ENCODE measurements at regions not wholly inside any gene's neighbourhood (a gene's known extent, or its start where the extent isn't known, plus 50 kb on each side); places are given as distances from the start of the nearest gene placed in this dataset.

DNA sequence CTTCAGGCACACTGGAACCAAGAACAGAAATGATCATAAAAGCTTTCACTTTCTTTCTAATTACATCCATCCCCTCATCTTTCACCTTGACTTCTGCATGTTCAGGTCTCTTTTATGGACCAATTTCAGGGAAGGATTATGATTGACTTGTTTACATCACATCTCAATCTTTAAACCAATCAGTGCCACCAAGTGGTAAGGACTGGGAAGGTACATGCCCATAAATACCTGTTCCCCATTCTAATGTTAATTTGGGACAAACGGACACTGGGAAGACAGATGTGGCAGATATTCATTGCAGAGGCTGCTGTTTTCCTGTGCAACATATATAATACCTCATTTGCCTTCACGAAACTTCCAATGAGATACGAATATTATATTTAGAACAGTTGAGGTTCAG lies 978.1 kb downstream of the GALC start:
- H3K9ac ChIP-seq (ENCODE audit: low read depth, low read length) = no peak overlapping the region
- H3K27me3 ChIP-seq (ENCODE audit: insufficient read depth, low read length, poor library complexity) = no peaks in the 10 kb centered on the region
- no peaks in the 10 kb centered on the region for H3K36me3 ChIP-seq (ENCODE audit: insufficient read depth, low read length)
- ATAC-seq (ENCODE audit: insufficient read depth, low read depth) (peak; percentile 37; the same call in 1 of the 3 replicates), DNase-seq (no peak)
- H3K4me1 ChIP-seq (ENCODE audit: insufficient read depth, low read length) = no peaks in the 10 kb centered on the region
- H3K27ac ChIP-seq (ENCODE audit: low read length) = no peak overlapping the region
- H2AFZ ChIP-seq (ENCODE audit: low read depth, low read length) = no peak overlapping the region
- no peaks in the 10 kb centered on the region for H4K20me1 ChIP-seq (ENCODE audit: insufficient read depth, low read length)
- TF ChIP-seq, protein P1, sequence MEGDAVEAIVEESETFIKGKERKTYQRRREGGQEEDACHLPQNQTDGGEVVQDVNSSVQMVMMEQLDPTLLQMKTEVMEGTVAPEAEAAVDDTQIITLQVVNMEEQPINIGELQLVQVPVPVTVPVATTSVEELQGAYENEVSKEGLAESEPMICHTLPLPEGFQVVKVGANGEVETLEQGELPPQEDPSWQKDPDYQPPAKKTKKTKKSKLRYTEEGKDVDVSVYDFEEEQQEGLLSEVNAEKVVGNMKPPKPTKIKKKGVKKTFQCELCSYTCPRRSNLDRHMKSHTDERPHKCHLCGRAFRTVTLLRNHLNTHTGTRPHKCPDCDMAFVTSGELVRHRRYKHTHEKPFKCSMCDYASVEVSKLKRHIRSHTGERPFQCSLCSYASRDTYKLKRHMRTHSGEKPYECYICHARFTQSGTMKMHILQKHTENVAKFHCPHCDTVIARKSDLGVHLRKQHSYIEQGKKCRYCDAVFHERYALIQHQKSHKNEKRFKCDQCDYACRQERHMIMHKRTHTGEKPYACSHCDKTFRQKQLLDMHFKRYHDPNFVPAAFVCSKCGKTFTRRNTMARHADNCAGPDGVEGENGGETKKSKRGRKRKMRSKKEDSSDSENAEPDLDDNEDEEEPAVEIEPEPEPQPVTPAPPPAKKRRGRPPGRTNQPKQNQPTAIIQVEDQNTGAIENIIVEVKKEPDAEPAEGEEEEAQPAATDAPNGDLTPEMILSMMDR (IDR thresholded peaks at IDR 0.05; ENCODE audit: borderline replicate concordance, extremely low read depth, low read length, poor library complexity, severe bottlenecking) = peak; percentile 47
- TF ChIP-seq EZH2 (IDR thresholded peaks at IDR 0.05; ENCODE audit: borderline replicate concordance, low read depth, low read length, severe bottlenecking) = no peak
- no peaks in the 10 kb centered on the region for H3K9me3 ChIP-seq (ENCODE audit: insufficient read depth, low read length, severe bottlenecking)
- H3K79me2 ChIP-seq (ENCODE audit: insufficient read depth, low read length) = no peaks in the 10 kb centered on the region
- no peak overlapping the region for H3K4me3 ChIP-seq (ENCODE audit: low read depth in 1 of 2, low read length in 2 of 2)
- H3K4me2 ChIP-seq (ENCODE audit: insufficient read depth, low read length) = no peak overlapping the region

DNA sequence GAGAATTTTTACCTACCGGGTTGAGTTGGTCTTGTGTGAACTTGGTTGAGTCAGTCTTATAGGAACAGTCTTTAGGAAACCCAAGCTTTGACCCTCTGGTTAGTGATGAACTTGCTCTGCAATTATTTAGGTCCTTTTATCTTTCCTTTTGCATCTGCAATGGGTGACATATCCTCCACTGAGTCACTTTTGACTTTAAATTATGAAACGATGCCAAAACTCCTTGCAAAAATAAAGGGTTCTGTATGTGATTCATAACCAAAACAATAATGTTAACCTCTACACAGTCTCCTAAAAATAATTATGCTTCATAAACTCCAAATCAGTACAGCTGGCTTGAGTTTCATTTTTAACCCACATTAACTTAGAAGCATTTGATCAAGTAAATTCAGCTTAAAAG lies 979.4 kb downstream of the GALC start:
- no peaks in the 10 kb centered on the region for H4K20me1 ChIP-seq (ENCODE audit: insufficient read depth, low read length)

GRCh38 chr14:87008965-87009364 lies 984.0 kb downstream of the GALC start:
- no peak overlapping the region for H2AFZ ChIP-seq (ENCODE audit: low read depth, low read length)
- H3K27me3 ChIP-seq (ENCODE audit: insufficient read depth, low read length, poor library complexity) = no peaks in the 10 kb centered on the region
- DNase-seq (no peak), ATAC-seq (ENCODE audit: insufficient read depth, low read depth) (no peak)
- TF ChIP-seq, protein P1 (IDR thresholded peaks at IDR 0.05; ENCODE audit: borderline replicate concordance, extremely low read depth, low read length, poor library complexity, severe bottlenecking) = no peak
- no peak for TF ChIP-seq EZH2 (IDR thresholded peaks at IDR 0.05; ENCODE audit: borderline replicate concordance, low read depth, low read length, severe bottlenecking)
- no peak overlapping the region for H3K9ac ChIP-seq (ENCODE audit: low read depth, low read length)
- H3K4me3 ChIP-seq (ENCODE audit: low read depth in 1 of 2, low read length in 2 of 2) = no peak overlapping the region
- no peaks in the 10 kb centered on the region for H3K9me3 ChIP-seq (ENCODE audit: insufficient read depth, low read length, severe bottlenecking)
- H3K36me3 ChIP-seq (ENCODE audit: insufficient read depth, low read length) = no peaks in the 10 kb centered on the region
- no peaks in the 10 kb centered on the region for H3K79me2 ChIP-seq (ENCODE audit: insufficient read depth, low read length)
- no peaks in the 10 kb centered on the region for H4K20me1 ChIP-seq (ENCODE audit: insufficient read depth, low read length)
- H3K27ac ChIP-seq (ENCODE audit: low read length) = no peak overlapping the region
- H3K4me2 ChIP-seq (ENCODE audit: insufficient read depth, low read length) = no peak overlapping the region
- H3K4me1 ChIP-seq (ENCODE audit: insufficient read depth, low read length) = no peaks in the 10 kb centered on the region

More for the DNA sequence above, 979.4 kb downstream of the GALC start:
- no peak overlapping the region for H3K9ac ChIP-seq (ENCODE audit: low read depth, low read length)
- no peak overlapping the region for H3K4me3 ChIP-seq (ENCODE audit: low read depth in 1 of 2, low read length in 2 of 2)
- no peak for ATAC-seq (ENCODE audit: insufficient read depth, low read depth)
- H3K36me3 ChIP-seq (ENCODE audit: insufficient read depth, low read length) = no peaks in the 10 kb centered on the region
- no peak overlapping the region for H3K4me2 ChIP-seq (ENCODE audit: insufficient read depth, low read length)
- H3K27me3 ChIP-seq (ENCODE audit: insufficient read depth, low read length, poor library complexity) = no peaks in the 10 kb centered on the region
- no peaks in the 10 kb centered on the region for H3K9me3 ChIP-seq (ENCODE audit: insufficient read depth, low read length, severe bottlenecking)
- no peak overlapping the region for H3K27ac ChIP-seq (ENCODE audit: low read length)
- no peak for DNase-seq
- no peaks in the 10 kb centered on the region for H3K4me1 ChIP-seq (ENCODE audit: insufficient read depth, low read length)
- no peaks in the 10 kb centered on the region for H3K79me2 ChIP-seq (ENCODE audit: insufficient read depth, low read length)
- TF ChIP-seq, protein P1 (IDR thresholded peaks at IDR 0.05; ENCODE audit: borderline replicate concordance, extremely low read depth, low read length, poor library complexity, severe bottlenecking) = no peak
- no peak for TF ChIP-seq EZH2 (IDR thresholded peaks at IDR 0.05; ENCODE audit: borderline replicate concordance, low read depth, low read length, severe bottlenecking)
- H2AFZ ChIP-seq (ENCODE audit: low read depth, low read length) = no peak overlapping the region

GRCh38 chr14:87005280-87005679 lies 987.7 kb downstream of the GALC start:
- Histone ChIP-seq H3K9ac (ENCODE audit: low read depth, low read length) (no peak overlapping the region), H3K27me3 (ENCODE audit: insufficient read depth, low read length, poor library complexity) (no peaks in the 10 kb centered on the region), H2AFZ (ENCODE audit: low read depth, low read length) (no peak overlapping the region), H3K9me3 (ENCODE audit: insufficient read depth, low read length, severe bottlenecking) (no peaks in the 10 kb centered on the region), H3K4me3 (ENCODE audit: low read depth in 1 of 2, low read length in 2 of 2) (no peak overlapping the region), H3K4me1 (ENCODE audit: insufficient read depth, low read length) (no peaks in the 10 kb centered on the region), H3K27ac (ENCODE audit: low read length) (no peak overlapping the region), H3K79me2 (ENCODE audit: insufficient read depth, low read length) (no peaks in the 10 kb centered on the region), H3K4me2 (ENCODE audit: insufficient read depth, low read length) (no peak overlapping the region), H3K36me3 (ENCODE audit: insufficient read depth, low read length) (no peaks in the 10 kb centered on the region), H4K20me1 (ENCODE audit: insufficient read depth, low read length) (no peaks in the 10 kb centered on the region)
- no peak for TF ChIP-seq EZH2 (IDR thresholded peaks at IDR 0.05; ENCODE audit: borderline replicate concordance, low read depth, low read length, severe bottlenecking)
- TF ChIP-seq, protein P1 (IDR thresholded peaks at IDR 0.05; ENCODE audit: borderline replicate concordance, extremely low read depth, low read length, poor library complexity, severe bottlenecking) = no peak
- DNase-seq (no peak), ATAC-seq (ENCODE audit: insufficient read depth, low read depth) (no peak)
